IMR-90 (cell line): ENCODE measurements at regions not wholly inside any gene's neighbourhood (a gene's known extent, or its start where the extent isn't known, plus 50 kb on each side); places are given as distances from the start of the nearest gene placed in this dataset.

Experiments used
- ATAC-seq: fragments of 200-7000 bp; cut with Tn5 transposase; 2 replicates; pipeline ENCODE4 v1.9.1; 2020; ENCODE audit warnings: low read depth, mild to moderate bottlenecking, moderate library complexity
- BruUV-seq: library from RNA; stranded (reverse); fragments of 400-500 nt; replicated peaks from 2 replicates; lab custom pipeline; 2021; lab: Mats Ljungman, UMichigan
- CTCF ChIA-PET: fragments of 300-600 bp; formaldehyde crosslinking; extraction: SDS; loops from one replicate; lab custom pipeline; 2021; ENCODE audit warnings: antibody characterized with exemption; lab: Yijun Ruan, JAX
- POLR2A ChIA-PET: fragments of 300-600 bp; sonication (Branson Sonifier 250); formaldehyde crosslinking; loops from one replicate; lab custom pipeline; 2022; ENCODE audit warnings: antibody characterized with exemption; ENCODE audit not compliant: unreplicated experiment; lab: Charles Lee
- DNase-seq: peaks from one replicate; pipeline ENCODE4 v3.0.0; 2013
- H2AFZ ChIP-seq: replicated peaks from 2 replicates; pipeline ENCODE3; 2013; ENCODE audit warnings: low read length, mild to moderate bottlenecking; ENCODE audit not compliant: poor library complexity
- H2AK5ac ChIP-seq: 2 replicates; pipeline ENCODE4 v1.6.1; 2013; ENCODE audit warnings: low read depth, low read length, inconsistent platforms
- H2AK9ac ChIP-seq: replicated peaks from 2 replicates; pipeline ENCODE3; 2013; ENCODE audit warnings: mild to moderate bottlenecking, low read depth, low read length, moderate library complexity; ENCODE audit not compliant: poor library complexity
- H2BK120ac ChIP-seq: 2 replicates; pipeline ENCODE4 v1.6.1; 2013; ENCODE audit warnings: low read depth, low read length, inconsistent platforms
- H2BK15ac ChIP-seq: 3 replicates; pipeline ENCODE4 v1.6.1; 2013; ENCODE audit warnings: low read depth, low read length, inconsistent platforms
- H2BK20ac ChIP-seq: 2 replicates; pipeline ENCODE4 v1.6.1; 2013; ENCODE audit warnings: low read depth, mild to moderate bottlenecking, inconsistent platforms, low read length, moderate library complexity
- H2BK5ac ChIP-seq: 2 replicates; pipeline ENCODE4 v1.6.1; 2013; ENCODE audit warnings: mild to moderate bottlenecking, low read depth, low read length, inconsistent platforms; ENCODE audit not compliant: poor library complexity, severe bottlenecking
- H3K14ac ChIP-seq: replicated peaks from 2 replicates; pipeline ENCODE4 v1.6.1; 2013; ENCODE audit warnings: low read depth, low read length, inconsistent platforms
- H3K18ac ChIP-seq: 2 replicates; pipeline ENCODE4 v1.6.1; 2013; ENCODE audit warnings: low read depth, low read length, control low read depth
- H3K23ac ChIP-seq: 2 replicates; pipeline ENCODE4 v1.6.1; 2013; ENCODE audit warnings: low read depth, low read length, inconsistent platforms
- H3K27ac ChIP-seq: 2 replicates; pipeline ENCODE4 v1.5.1; 2013; ENCODE audit warnings: mild to moderate bottlenecking, control low read depth, low read length; ENCODE audit not compliant: insufficient read depth
- H3K27me3 ChIP-seq: 2 replicates; pipeline ENCODE4 v1.6.1; 2013; ENCODE audit warnings: low read length; ENCODE audit not compliant: control insufficient read depth, insufficient read depth
- H3K36me3 ChIP-seq: 2 replicates; pipeline ENCODE4 v1.6.1; 2013; ENCODE audit warnings: low read length, mixed read lengths; ENCODE audit not compliant: control insufficient read depth, insufficient read depth
- H3K4ac ChIP-seq: 2 replicates; pipeline ENCODE4 v1.6.1; 2013; ENCODE audit warnings: low read depth, low read length, inconsistent platforms
- H3K4me1 ChIP-seq: 2 replicates; pipeline ENCODE4 v1.6.1; 2013; ENCODE audit warnings: low read length, mixed read lengths; ENCODE audit not compliant: control insufficient read depth, insufficient read depth
- H3K4me2 ChIP-seq: 2 replicates; pipeline ENCODE4 v1.6.1; 2013; ENCODE audit warnings: low read depth, mild to moderate bottlenecking, control low read depth, low read length, moderate library complexity
- H3K4me3 ChIP-seq: 2 replicates; pipeline ENCODE4 v1.5.1; 2013; ENCODE audit warnings: low read depth, mild to moderate bottlenecking, control low read depth, low read length, moderate library complexity; ENCODE audit not compliant: insufficient read depth
- H3K56ac ChIP-seq: 2 replicates; pipeline ENCODE4 v1.6.1; 2013; ENCODE audit warnings: low read length, inconsistent platforms; ENCODE audit not compliant: insufficient read depth; ENCODE audit errors: extremely low read depth
- H3K79me1 ChIP-seq, 2 experiments: 2 replicates each; pipeline ENCODE4 v1.6.1; 2013; ENCODE audit warnings: low read length in 2 of 2, inconsistent platforms in 1 of 2, low read depth in 1 of 2
- H3K9ac ChIP-seq: 2 replicates; pipeline ENCODE4 v1.6.1; 2013; ENCODE audit warnings: low read depth, low read length, control low read depth
- H3K9me1 ChIP-seq: 2 replicates; pipeline ENCODE4 v1.6.1; 2013; ENCODE audit warnings: low read length, inconsistent platforms; ENCODE audit not compliant: insufficient read depth
- H3K9me3 ChIP-seq: 2 replicates; pipeline ENCODE4 v1.6.1; 2013; ENCODE audit warnings: low read length; ENCODE audit not compliant: control insufficient read depth, insufficient read depth
- H4K20me1 ChIP-seq: 2 replicates; pipeline ENCODE4 v1.6.1; 2013; ENCODE audit warnings: low read length, inconsistent platforms; ENCODE audit not compliant: insufficient read depth
- H4K5ac ChIP-seq: 2 replicates; pipeline ENCODE4 v1.6.1; 2013; ENCODE audit warnings: mild to moderate bottlenecking, low read depth, low read length, control low read depth
- H4K8ac ChIP-seq, 2 experiments: 2 replicates each; pipeline ENCODE4 v1.6.1; 2013; ENCODE audit warnings: low read depth in 2 of 2, low read length in 2 of 2, control low read depth in 1 of 2, inconsistent platforms in 1 of 2
- H4K91ac ChIP-seq: 2 replicates; pipeline ENCODE4 v1.6.1; 2013; ENCODE audit warnings: low read depth, low read length, inconsistent platforms; ENCODE audit not compliant: insufficient read depth
- BHLHE40 ChIP-seq: fragments of 150-350 bp; IDR thresholded peaks from 2 replicates; pipeline ENCODE4 v1.6.1; 2016; ENCODE audit warnings: mild to moderate bottlenecking, low read depth, low read length
- CEBPB ChIP-seq: IDR thresholded peaks from 2 replicates; pipeline ENCODE4 v1.6.1; 2012; ENCODE audit warnings: low read depth, low read length, improper control_type of control experiment
- CHD1 ChIP-seq: IDR thresholded peaks from 2 replicates; pipeline ENCODE4 v1.6.1; 2012; ENCODE audit warnings: low read depth, low read length, improper control_type of control experiment
- CTCF ChIP-seq: conservative IDR thresholded peaks from 2 replicates; pipeline ENCODE4 v1.5.1; 2012; ENCODE audit warnings: mild to moderate bottlenecking, low read depth, low read length, improper control_type of control experiment
- ELK1 ChIP-seq: fragments of 150-350 bp; IDR thresholded peaks from 2 replicates; pipeline ENCODE4 v1.6.1; 2016; ENCODE audit warnings: low read depth, mild to moderate bottlenecking, low read length, moderate library complexity, borderline replicate concordance
- FOS ChIP-seq: fragments of 150-350 bp; IDR thresholded peaks from 2 replicates; pipeline ENCODE4 v1.6.1; 2016; ENCODE audit warnings: low read depth, low read length
- MAFK ChIP-seq: IDR thresholded peaks from 2 replicates; pipeline ENCODE4 v1.6.1; 2012; ENCODE audit warnings: low read depth, low read length, improper control_type of control experiment
- MAZ ChIP-seq: IDR thresholded peaks from 2 replicates; pipeline ENCODE4 v1.6.1; 2012; ENCODE audit warnings: low read depth, mild to moderate bottlenecking, low read length, improper control_type of control experiment, moderate library complexity, borderline replicate concordance
- MXI1 ChIP-seq: IDR thresholded peaks from 2 replicates; pipeline ENCODE4 v1.6.1; 2012; ENCODE audit warnings: low read depth, mild to moderate bottlenecking, low read length, moderate library complexity, borderline replicate concordance
- NFE2L2 ChIP-seq: fragments of 150-350 bp; IDR thresholded peaks from 2 replicates; pipeline ENCODE4 v1.6.1; 2016; ENCODE audit warnings: low read depth, mild to moderate bottlenecking, low read length
- POLR2A ChIP-seq: IDR thresholded peaks from 2 replicates; pipeline ENCODE4 v1.6.1; 2012; ENCODE audit warnings: mild to moderate bottlenecking, low read depth, low read length
- RAD21 ChIP-seq: IDR thresholded peaks from 2 replicates; pipeline ENCODE4 v1.6.1; 2012; ENCODE audit warnings: low read length, improper control_type of control experiment
- RCOR1 ChIP-seq: IDR thresholded peaks from 2 replicates; pipeline ENCODE4 v1.6.1; 2012; ENCODE audit warnings: mild to moderate bottlenecking, low read length, improper control_type of control experiment; ENCODE audit not compliant: insufficient replicate concordance
- RFX5 ChIP-seq: IDR thresholded peaks from 2 replicates; pipeline ENCODE4 v1.8.0; 2012; ENCODE audit warnings: low read depth, mild to moderate bottlenecking, low read length, moderate library complexity
- SMC3 ChIP-seq: fragments of 150-350 bp; IDR thresholded peaks from 2 replicates; pipeline ENCODE4 v1.6.1; 2016; ENCODE audit warnings: low read depth, mild to moderate bottlenecking, antibody characterized with exemption, low read length, moderate library complexity
- WGBS, 2 experiments: methylation state at CpG; one replicate each; pipeline versions ENCODE4 v1.1.5 to v1.1.7; 2013; ENCODE audit warnings: missing lambda C conversion rate in 2 of 2; ENCODE audit not compliant: insufficient read length in 1 of 2; ENCODE audit errors: extremely low coverage in 2 of 2; 5-methylcytosine and 5-hydroxymethylcytosine counted together
- dilution Hi-C: fragments of 300-500 bp; cut with HindIII; formaldehyde crosslinking; loops from one replicate; pipeline ENCODE4 v1.14.3; 2018; ENCODE audit warnings: low sequenced_read_pairs; ENCODE audit not compliant: unreplicated experiment
- in situ Hi-C: fragments of 300-500 bp; cut with MboI; formaldehyde crosslinking; loops from 3 replicates; pipeline ENCODE4 v1.14.3; 2019; ENCODE audit warnings: low sequenced_read_pairs, inconsistent platforms, mixed read lengths
- intact Hi-C: fragments of 100-400 bp; cut with micrococcal nuclease; formaldehyde crosslinking; loops from 2 replicates; pipeline ENCODE4 v1.10.0; 2022
- TF ChIP-seq, protein P1 (sequence below): fragments of 150-350 bp; IDR thresholded peaks from 2 replicates; pipeline ENCODE4 v1.6.1; 2017; ENCODE audit warnings: mild to moderate bottlenecking, antibody characterized with exemption, low read length, low read depth

- Histone ChIP-seq H3K4me1 (no peaks in the 10 kb centered on the region), H3K56ac (no peak overlapping the region), H4K91ac (no peak overlapping the region), H2AK9ac (no peak overlapping the region), H2BK15ac (no peak overlapping the region), H4K20me1 (no peaks in the 10 kb centered on the region), H4K5ac (no peak overlapping the region), H3K9ac (no peak overlapping the region), H2AK5ac (no peak overlapping the region), H2AFZ (no peak overlapping the region), H3K9me3 (no peaks in the 10 kb centered on the region), H3K18ac (no peak overlapping the region), H2BK120ac (no peak overlapping the region), H3K36me3 (no peaks in the 10 kb centered on the region), H3K9me1 (no peaks in the 10 kb centered on the region), H4K8ac (no peak overlapping the region), H3K4me2 (no peak overlapping the region), H3K4me3 (no peak overlapping the region), H3K14ac (no peak overlapping the region), H3K27ac (no peak overlapping the region), H3K4ac (no peak overlapping the region), H3K79me1 (no peaks in the 10 kb centered on the region), H3K27me3 (no peaks in the 10 kb centered on the region), H3K23ac (no peak overlapping the region), H2BK5ac (no peak overlapping the region), H2BK20ac (no peak overlapping the region)
- no peak for ATAC-seq
- intact Hi-C loops (no loop called here), dilution Hi-C loops (no loop called here), in situ Hi-C loops (no loop called here)
- ChIA-PET CTCF (no interaction called here), POLR2A (no interaction called here)
- WGBS, 2 experiments, result 80% methylated on average over 1 of the region's 3 CpGs; no CpG with 5 or more reads in 1 of the 2 experiments
- TF ChIP-seq MAZ, result no peak
- TF ChIP-seq CTCF, result no peak
- TF ChIP-seq CHD1, result no peak
- no peak for TF ChIP-seq RFX5
- no peak for TF ChIP-seq MAFK
- TF ChIP-seq POLR2A, result no peak
- no peak for TF ChIP-seq MXI1
- TF ChIP-seq ELK1, result no peak
- TF ChIP-seq RAD21, result no peak
- no peak for TF ChIP-seq BHLHE40
- no peak for TF ChIP-seq SMC3
- no peak for TF ChIP-seq FOS
- TF ChIP-seq CEBPB, result no peak
- TF ChIP-seq, protein P1, sequence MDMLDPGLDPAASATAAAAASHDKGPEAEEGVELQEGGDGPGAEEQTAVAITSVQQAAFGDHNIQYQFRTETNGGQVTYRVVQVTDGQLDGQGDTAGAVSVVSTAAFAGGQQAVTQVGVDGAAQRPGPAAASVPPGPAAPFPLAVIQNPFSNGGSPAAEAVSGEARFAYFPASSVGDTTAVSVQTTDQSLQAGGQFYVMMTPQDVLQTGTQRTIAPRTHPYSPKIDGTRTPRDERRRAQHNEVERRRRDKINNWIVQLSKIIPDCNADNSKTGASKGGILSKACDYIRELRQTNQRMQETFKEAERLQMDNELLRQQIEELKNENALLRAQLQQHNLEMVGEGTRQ, result no peak
- no peak for TF ChIP-seq NFE2L2
- TF ChIP-seq RCOR1, result no peak
- no TSS peak for BruUV-seq
- no peak for DNase-seq
Observed at GRCh38 chr5:118598311-118598710, 390.0 kb downstream of the DTWD2 start.
